H1 (cell line): ENCODE measurements at regions not wholly inside any gene's neighbourhood (a gene's known extent, or its start where the extent isn't known, plus 50 kb on each side); places are given as distances from the start of the nearest gene placed in this dataset.

Source experiments
- BRCA1 ChIP-seq: IDR thresholded peaks from 2 replicates; pipeline ENCODE4 v1.6.1; 2012; ENCODE audit warnings: low read depth, low read length, improper control_type of control experiment
- CHD2 ChIP-seq: IDR thresholded peaks from 2 replicates; pipeline ENCODE4 v1.6.1; 2012; ENCODE audit warnings: low read length, improper control_type of control experiment

- TF ChIP-seq BRCA1 (no peak), CHD2 (no peak)
These were observed 811.1 kb downstream of the KCNJ18 start (continued) for GRCh38 chr17:22503322-22503899.
